SK-N-SH (cell line): ENCODE measurements at regions not wholly inside any gene's neighbourhood (a gene's known extent, or its start where the extent isn't known, plus 50 kb on each side); places are given as distances from the start of the nearest gene placed in this dataset.

ENCODE experiments used
- CTCF ChIA-PET: fragments of 300-600, 350-600 bp; formaldehyde crosslinking; extraction: SDS; loops from one replicate; lab custom pipeline; 2021; lab: Yijun Ruan, JAX
- POLR2A ChIA-PET: fragments of 350-600 bp; sonication (Branson Sonifier 250); formaldehyde crosslinking; extraction: SDS; loops from one replicate; lab custom pipeline; 2020; ENCODE audit warnings: antibody characterized with exemption, inconsistent platforms; lab: Yijun Ruan, JAX
- DNase-seq: peaks from one replicate; pipeline ENCODE4 v3.0.0; 2012
- H2AFZ ChIP-seq: fragments of 200-600 bp; sonication (generic); 2 replicates; pipeline ENCODE4 v1.8.1; 2016; ENCODE audit warnings: antibody characterized with exemption, mild to moderate bottlenecking, low read depth
- H3F3A ChIP-seq: fragments of 200-600 bp; sonication (generic); replicated peaks from 2 replicates; pipeline ENCODE3; 2016; ENCODE audit warnings: antibody characterized with exemption, mild to moderate bottlenecking; ENCODE audit not compliant: insufficient read depth
- H3K27ac ChIP-seq, 2 experiments: fragments of 200-500 bp in 1 of 2; fragments of 200-600 bp in 1 of 2; sonication (Bioruptor generic) in 1 of 2; sonication (generic), shearing (Covaris generic) in 1 of 2; 2 replicates each; pipeline versions ENCODE4 v1.5.1 to v1.6.1; 2014 to 2016; ENCODE audit warnings: low read depth in 2 of 2, inconsistent platforms in 1 of 2, low read length in 1 of 2, mild to moderate bottlenecking in 1 of 2, mixed read lengths in 1 of 2
- H3K27me3 ChIP-seq: fragments of 200-600 bp; sonication (generic), shearing (Covaris generic); 2 replicates; pipeline ENCODE4 v1.6.1; 2016; ENCODE audit warnings: mixed run types; ENCODE audit not compliant: insufficient read depth
- H3K36me3 ChIP-seq, 2 experiments: fragments of 200-500 bp in 1 of 2; fragments of 200-600 bp in 1 of 2; sonication (Bioruptor generic) in 1 of 2; sonication (generic) in 1 of 2; replicated peaks in 1 of 2; 2 replicates each; pipeline versions ENCODE3 to v1.5.1; 2014 to 2016; ENCODE audit warnings: low read length in 1 of 2, mild to moderate bottlenecking in 1 of 2; ENCODE audit not compliant: insufficient read depth in 2 of 2, control insufficient read depth in 1 of 2
- H3K4me1 ChIP-seq, 2 experiments: fragments of 200-500 bp in 1 of 2; fragments of 200-600 bp in 1 of 2; sonication (Bioruptor generic) in 1 of 2; sonication (generic), shearing (Covaris generic) in 1 of 2; 2 replicates each; pipeline versions ENCODE4 v1.5.1 to v1.6.1; 2014 to 2016; ENCODE audit warnings: low read depth in 1 of 2, low read length in 1 of 2, mixed run types in 1 of 2; ENCODE audit not compliant: insufficient read depth in 2 of 2, control insufficient read depth in 1 of 2
- H3K4me2 ChIP-seq: fragments of 200-600 bp; sonication (generic), shearing (Covaris generic); 2 replicates; pipeline ENCODE4 v1.6.1; 2017; ENCODE audit warnings: mixed run types
- H3K4me3 ChIP-seq, 2 experiments: fragments of 200-500 bp in 1 of 2; fragments of 200-600 bp in 1 of 2; sonication (Bioruptor generic) in 1 of 2; sonication (generic), shearing (Covaris generic) in 1 of 2; 2 replicates each; pipeline versions ENCODE4 v1.5.1 to v1.8.1; 2014 to 2016; ENCODE audit warnings: low read depth in 2 of 2, inconsistent platforms in 1 of 2, low read length in 1 of 2, mild to moderate bottlenecking in 1 of 2, mixed read lengths in 1 of 2, moderate library complexity in 1 of 2
- H3K79me2 ChIP-seq: fragments of 200-600 bp; sonication (generic); 2 replicates; pipeline ENCODE4 v1.8.1; 2017; ENCODE audit warnings: mild to moderate bottlenecking; ENCODE audit not compliant: insufficient read depth
- H3K9ac ChIP-seq: fragments of 200-600 bp; sonication (generic); 2 replicates; pipeline ENCODE4 v1.6.1; 2017; ENCODE audit warnings: mixed run types
- H3K9me2 ChIP-seq: fragments of 200-600 bp; sonication (generic); 2 replicates; pipeline ENCODE4 v1.6.1; 2017; ENCODE audit warnings: mixed run types
- H3K9me3 ChIP-seq: fragments of 200-600 bp; sonication (generic); 2 replicates; pipeline ENCODE4 v1.6.1; 2017; ENCODE audit warnings: mixed run types, mild to moderate bottlenecking, moderate library complexity
- H4K20me1 ChIP-seq: fragments of 200-600 bp; sonication (generic); 2 replicates; pipeline ENCODE4 v1.6.1; 2017; ENCODE audit warnings: mild to moderate bottlenecking, mixed run types; ENCODE audit not compliant: insufficient read depth
- CHD2 ChIP-seq: fragments of 150-350 bp; IDR thresholded peaks from 2 replicates; pipeline ENCODE4 v1.6.1; 2018; ENCODE audit warnings: low read length; ENCODE audit not compliant: partially characterized antibody
- ELF1 ChIP-seq: IDR thresholded peaks from 2 replicates; pipeline ENCODE4 v1.4.0; 2012
- EZH2phosphoT487 ChIP-seq: fragments of 200-600 bp; sonication (generic); IDR thresholded peaks from 2 replicates; pipeline ENCODE4 v1.6.1; 2017; ENCODE audit warnings: low read depth, mixed run types, mild to moderate bottlenecking, antibody characterized with exemption, moderate library complexity, borderline replicate concordance
- FOSL2 ChIP-seq: IDR thresholded peaks from 2 replicates; pipeline ENCODE4 v1.4.0; 2012; ENCODE audit warnings: low read depth, mild to moderate bottlenecking, moderate library complexity, borderline replicate concordance
- GABPA ChIP-seq: IDR thresholded peaks from 2 replicates; pipeline ENCODE4 v1.4.0; 2012; ENCODE audit warnings: low read depth, mild to moderate bottlenecking
- GATA2 ChIP-seq: sonication (generic); formaldehyde crosslinking; IDR thresholded peaks from 2 replicates; pipeline ENCODE4 v1.5.0; 2020; ENCODE audit warnings: mild to moderate bottlenecking, missing genetic modification reagents
- IRF3 ChIP-seq: fragments of 150-350 bp; IDR thresholded peaks from 2 replicates; pipeline ENCODE4 v1.6.1; 2016; ENCODE audit warnings: mild to moderate bottlenecking, low read depth, low read length
- JUND ChIP-seq: IDR thresholded peaks from 2 replicates; pipeline ENCODE4 v1.4.0; 2012
- MXI1 ChIP-seq: IDR thresholded peaks from 2 replicates; pipeline ENCODE4 v1.6.1; 2012; ENCODE audit warnings: mild to moderate bottlenecking, low read depth, low read length, improper control_type of control experiment
- NFIC ChIP-seq: IDR thresholded peaks from 2 replicates; pipeline ENCODE4 v1.4.0; 2012; ENCODE audit warnings: borderline replicate concordance
- NRF1 ChIP-seq: IDR thresholded peaks from 2 replicates; pipeline ENCODE4 v1.6.1; 2012; ENCODE audit warnings: low read depth, mild to moderate bottlenecking, low read length
- POLR2AphosphoS5 ChIP-seq: IDR thresholded peaks from 2 replicates; pipeline ENCODE4 v1.6.1; 2012; ENCODE audit warnings: low read depth, low read length
- RAD21 ChIP-seq: IDR thresholded peaks from 2 replicates; pipeline ENCODE4 v1.6.1; 2012; ENCODE audit warnings: mild to moderate bottlenecking, low read length
- RXRA ChIP-seq: IDR thresholded peaks from 2 replicates; pipeline ENCODE4 v1.4.0; 2012; ENCODE audit warnings: low read depth, mild to moderate bottlenecking, borderline replicate concordance
- SIN3A ChIP-seq: IDR thresholded peaks from 2 replicates; pipeline ENCODE4 v1.6.1; 2012; ENCODE audit warnings: low read depth, mild to moderate bottlenecking, low read length, moderate library complexity, borderline replicate concordance
- SMC3 ChIP-seq: IDR thresholded peaks from 2 replicates; pipeline ENCODE4 v1.6.1; 2012; ENCODE audit warnings: low read depth, low read length, improper control_type of control experiment
- TAF1 ChIP-seq: IDR thresholded peaks from 2 replicates; pipeline ENCODE4 v1.6.1; 2012; ENCODE audit warnings: low read depth, mild to moderate bottlenecking, low read length, moderate library complexity, borderline replicate concordance
- TEAD4 ChIP-seq: IDR thresholded peaks from 2 replicates; pipeline ENCODE4 v1.4.0; 2012; ENCODE audit warnings: mild to moderate bottlenecking, borderline replicate concordance; ENCODE audit not compliant: insufficient read depth
- USF1 ChIP-seq: IDR thresholded peaks from 2 replicates; pipeline ENCODE4 v1.4.0; 2012; ENCODE audit warnings: low read depth, borderline replicate concordance
- ZBTB33 ChIP-seq: IDR thresholded peaks from 2 replicates; pipeline ENCODE4 v1.4.0; 2012; ENCODE audit warnings: low read depth, borderline replicate concordance
- WGBS: methylation state at CpG from one replicate; pipeline ENCODE4 v1.1.6; 2017; ENCODE audit warnings: low lambda C conversion rate; 5-methylcytosine and 5-hydroxymethylcytosine counted together

DNA sequence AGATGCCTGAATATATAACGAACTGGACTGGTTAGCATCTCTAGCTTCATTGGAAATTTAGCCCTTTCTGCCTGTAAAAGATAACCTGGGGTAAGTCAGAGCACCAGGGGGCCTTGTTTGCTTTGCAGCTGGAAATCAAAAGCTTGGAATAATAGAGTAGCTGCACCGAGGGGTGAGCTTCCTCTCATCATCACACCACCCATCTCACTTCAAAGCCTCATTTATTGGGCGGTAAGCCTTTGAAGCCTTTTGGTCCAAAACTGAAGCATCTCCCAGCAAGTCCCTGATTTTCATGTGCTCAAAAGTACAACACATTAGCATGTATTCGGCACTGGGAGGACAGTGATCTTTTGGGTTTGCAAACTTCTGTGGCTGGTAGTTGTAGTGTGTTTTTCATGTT, 405.1 kb downstream of the FOXO1 start:
- Histone ChIP-seq H3K36me3 (no peaks in the 10 kb centered on the region), H3K4me1 (no peaks in the 10 kb centered on the region), H2AFZ (no peak overlapping the region), H3K27ac (no peak overlapping the region), H3K9ac (no peak overlapping the region), H3K4me2 (no peak overlapping the region), H3K9me2 (no peaks in the 10 kb centered on the region), H3K9me3 (no peaks in the 10 kb centered on the region), H3K27me3 (no peaks in the 10 kb centered on the region), H4K20me1 (no peaks in the 10 kb centered on the region), H3F3A (no peaks in the 10 kb centered on the region), H3K4me3 (no peak overlapping the region), H3K79me2 (no peaks in the 10 kb centered on the region)
- 66% methylated on average over 4 of the region's 4 CpGs for WGBS
- DNase-seq: no peak
- no peak for TF ChIP-seq GATA2 (CRISPR knock-in tag)
- TF ChIP-seq GABPA: no peak
- TF ChIP-seq TAF1: no peak
- no peak for TF ChIP-seq CHD2
- TF ChIP-seq RAD21: no peak
- no peak for TF ChIP-seq JUND
- no peak for TF ChIP-seq EZH2phosphoT487
- no peak for TF ChIP-seq RXRA
- TF ChIP-seq ELF1: no peak
- no peak for TF ChIP-seq ZBTB33
- no peak for TF ChIP-seq SIN3A
- no peak for TF ChIP-seq NRF1
- TF ChIP-seq SMC3: no peak
- no peak for TF ChIP-seq IRF3
- no peak for TF ChIP-seq TEAD4
- TF ChIP-seq POLR2AphosphoS5: no peak
- no peak for TF ChIP-seq MXI1
- no peak for TF ChIP-seq USF1
- no peak for TF ChIP-seq FOSL2
- no peak for TF ChIP-seq NFIC
- ChIA-PET POLR2A (no interaction called here), CTCF (no interaction called here)
